HCT116 (cell line): ENCODE measurements at regions not wholly inside any gene's neighbourhood (a gene's known extent, or its start where the extent isn't known, plus 50 kb on each side); places are given as distances from the start of the nearest gene placed in this dataset.

Source experiments
- ATAC-seq: fragments of 200-7000 bp; cut with Tn5 transposase; 2 replicates; pipeline ENCODE4 v1.9.1; 2020; ENCODE audit warnings: mild to moderate bottlenecking, moderate library complexity
- BruUV-seq: library from RNA; stranded (reverse); fragments of 400-500 nt; replicated peaks from 2 replicates; lab custom pipeline; 2021; lab: Mats Ljungman, UMichigan
- CTCF ChIA-PET: fragments of 300-600 bp; sonication (Branson Sonifier 250); formaldehyde crosslinking; loops from one replicate; lab custom pipeline; 2021; ENCODE audit warnings: antibody characterized with exemption; lab: Charles Lee
- POLR2A ChIA-PET: fragments of 300-600, 350-600 bp; sonication (Branson Sonifier 250); formaldehyde crosslinking; loops from one replicate; lab custom pipeline; 2021; ENCODE audit warnings: antibody characterized with exemption; lab: Charles Lee
- RAD21 ChIA-PET, 2 experiments: fragments of 300-600 bp; sonication (Branson Sonifier 250); formaldehyde crosslinking; loops; one replicate each; lab custom pipeline; 2023; ENCODE audit warnings: low total read pairs in 2 of 2; ENCODE audit not compliant: uncharacterized antibody in 2 of 2, unreplicated experiment in 2 of 2, low non-redundant PET in 1 of 2; lab: Charles Lee
- DNase-seq: peaks from one replicate; pipeline ENCODE4 v3.0.0-alpha.2; 2010; ENCODE audit warnings: low read depth, low spot score
- H2AFZ ChIP-seq: fragments of 200-600 bp; shearing (Covaris generic), sonication (generic); 2 replicates; pipeline ENCODE4 v1.6.1; 2017; ENCODE audit warnings: low read depth, mixed run types, mixed read lengths, antibody characterized with exemption, low read length; ENCODE audit not compliant: poor library complexity, severe bottlenecking
- H3K27ac ChIP-seq: 2 replicates; pipeline ENCODE4 v1.5.1; 2012; ENCODE audit warnings: low read depth, low read length
- H3K27me3 ChIP-seq: fragments of 200-600 bp; sonication (generic); 2 replicates; pipeline ENCODE4 v1.6.1; 2016; ENCODE audit warnings: mixed run types, low read length, mixed read lengths; ENCODE audit not compliant: insufficient read depth
- H3K36me3 ChIP-seq, 2 experiments: fragments of 200-500 bp in 1 of 2; fragments of 200-600 bp in 1 of 2; sonication (Bioruptor generic) in 1 of 2; sonication (generic) in 1 of 2; 2 replicates each; pipeline versions ENCODE4 v1.5.1 to v1.6.1; 2014 to 2016; ENCODE audit warnings: low read length in 2 of 2, inconsistent platforms in 1 of 2, mixed read lengths in 1 of 2, mixed run types in 1 of 2; ENCODE audit not compliant: insufficient read depth in 2 of 2, control insufficient read depth in 1 of 2
- H3K4me1 ChIP-seq, 2 experiments: fragments of 200-600 bp in 1 of 2; sonication (generic) in 1 of 2; 2 replicates each; pipeline versions ENCODE4 v1.5.1 to v1.6.1; 2012 to 2017; ENCODE audit warnings: low read length in 2 of 2, inconsistent platforms in 1 of 2, mild to moderate bottlenecking in 1 of 2, mixed read lengths in 1 of 2, mixed run types in 1 of 2, moderate library complexity in 1 of 2; ENCODE audit not compliant: insufficient read depth in 2 of 2, control insufficient read depth in 1 of 2
- H3K4me2 ChIP-seq: fragments of 200-600 bp; sonication (generic); 2 replicates; pipeline ENCODE4 v1.6.1; 2017; ENCODE audit warnings: mixed run types, low read length, mixed read lengths
- H3K4me3 ChIP-seq, 2 experiments: fragments of 200-600 bp in 1 of 2; sonication (generic) in 1 of 2; replicated peaks in 1 of 2; 2 replicates each; pipeline ENCODE4 v1.5.1; 2011 to 2016; ENCODE audit warnings: low read length in 2 of 2, control low read depth in 1 of 2, low read depth in 1 of 2, mild to moderate bottlenecking in 1 of 2, mixed read lengths in 1 of 2, mixed run types in 1 of 2
- H3K79me2 ChIP-seq: fragments of 200-600 bp; sonication (generic); 2 replicates; pipeline ENCODE4 v1.6.1; 2017; ENCODE audit warnings: mild to moderate bottlenecking, mixed run types, low read length, moderate library complexity, mixed read lengths; ENCODE audit not compliant: insufficient read depth
- H3K9ac ChIP-seq: fragments of 200-600 bp; sonication (generic); 2 replicates; pipeline ENCODE4 v1.6.1; 2016; ENCODE audit warnings: low read length, mixed read lengths
- H3K9me2 ChIP-seq: fragments of 200-600 bp; sonication (generic), shearing (Covaris generic); 2 replicates; pipeline ENCODE4 v1.6.1; 2017; ENCODE audit warnings: mixed run types, mild to moderate bottlenecking, moderate library complexity; ENCODE audit not compliant: insufficient read depth
- H3K9me3 ChIP-seq, 2 experiments: fragments of 200-500 bp in 1 of 2; fragments of 200-600 bp in 1 of 2; sonication (Bioruptor generic) in 1 of 2; sonication (generic) in 1 of 2; 2 replicates each; pipeline ENCODE4 v1.6.1; 2014 to 2017; ENCODE audit warnings: low read length in 2 of 2, mixed read lengths in 2 of 2, inconsistent platforms in 1 of 2, low read depth in 1 of 2, mild to moderate bottlenecking in 1 of 2, mixed run types in 1 of 2, moderate library complexity in 1 of 2; ENCODE audit not compliant: control insufficient read depth in 1 of 2, insufficient read depth in 1 of 2
- H4K20me1 ChIP-seq: fragments of 200-600 bp; sonication (generic), shearing (Covaris generic); 2 replicates; pipeline ENCODE4 v1.6.1; 2017; ENCODE audit warnings: mixed run types, mild to moderate bottlenecking, moderate library complexity; ENCODE audit not compliant: insufficient read depth
- CBX3 ChIP-seq: IDR thresholded peaks from 2 replicates; pipeline ENCODE4 v1.6.1; 2012; ENCODE audit warnings: low read depth
- CEBPB ChIP-seq: IDR thresholded peaks from 2 replicates; pipeline ENCODE4 v1.6.1; 2012; ENCODE audit warnings: low read depth
- EGR1 ChIP-seq: IDR thresholded peaks from 2 replicates; pipeline ENCODE4 v1.6.1; 2012; ENCODE audit warnings: low read depth
- ELF1 ChIP-seq: IDR thresholded peaks from 2 replicates; pipeline ENCODE4 v1.6.1; 2012; ENCODE audit warnings: low read depth, borderline replicate concordance
- EZH2 ChIP-seq: fragments of 200-600 bp; sonication (generic); IDR thresholded peaks from 2 replicates; pipeline ENCODE4 v1.6.1; 2017; ENCODE audit warnings: antibody characterized with exemption, mixed run types
- FOSL1 ChIP-seq: IDR thresholded peaks from 2 replicates; pipeline ENCODE4 v1.6.1; 2012; ENCODE audit warnings: low read depth
- MAX ChIP-seq: IDR thresholded peaks from 2 replicates; pipeline ENCODE4 v1.6.1; 2012
- TCF7L2 ChIP-seq: IDR thresholded peaks from 2 replicates; pipeline ENCODE4 v1.7.0; 2011; ENCODE audit warnings: borderline replicate concordance, inconsistent platforms; ENCODE audit not compliant: insufficient read depth, insufficient read length; ENCODE audit errors: extremely low read depth
- ZNF274 ChIP-seq: fragments of 200-500 bp; sonication (Bioruptor generic); IDR thresholded peaks from 2 replicates; pipeline ENCODE4 v1.6.1; 2014; ENCODE audit warnings: mild to moderate bottlenecking, low read depth, low read length, inconsistent platforms
- intact Hi-C: fragments of 100-400 bp; cut with micrococcal nuclease; formaldehyde crosslinking; loops from 2 replicates; pipeline ENCODE4 v1.10.0; 2022

GRCh38 chr3:87126321-87126720 is 100.8 kb upstream of the CHMP2B start:
- intact Hi-C loops: no loop called here
- TF ChIP-seq TCF7L2: no peak
- no peak for TF ChIP-seq ELF1
- no peak for TF ChIP-seq CBX3
- TF ChIP-seq MAX: no peak
- no peak for TF ChIP-seq FOSL1
- no peak for TF ChIP-seq CEBPB
- no peak for TF ChIP-seq EGR1
- TF ChIP-seq ZNF274: no peak
- ChIA-PET CTCF (no interaction called here), RAD21 (no interaction called here), POLR2A (no interaction called here)
- ATAC-seq (no peak), DNase-seq (no peak)
- H2AFZ ChIP-seq: no peak overlapping the region
- no peak overlapping the region for H3K4me2 ChIP-seq
- no peaks in the 10 kb centered on the region for H3K9me2 ChIP-seq
- no peaks in the 10 kb centered on the region for H3K36me3 ChIP-seq
- no peak overlapping the region for H3K27ac ChIP-seq
- no peak overlapping the region for H3K9ac ChIP-seq
- H3K4me1 ChIP-seq: no peaks in the 10 kb centered on the region
- H3K9me3 ChIP-seq: no peaks in the 10 kb centered on the region
- BruUV-seq: no TSS peak
- H3K4me3 ChIP-seq: no peak overlapping the region
- no peaks in the 10 kb centered on the region for H3K79me2 ChIP-seq
- no peaks in the 10 kb centered on the region for H4K20me1 ChIP-seq
- no peaks in the 10 kb centered on the region for H3K27me3 ChIP-seq

- TF ChIP-seq FOSL1 (no peak), EZH2 (no peak)
- TF ChIP-seq, all 23 proteins: peak for 0
Observed at GRCh38 chr3:87125116-87125515, 102.0 kb upstream of the CHMP2B start.

More at GRCh38 chr3:87125116-87125515, 102.0 kb upstream of the CHMP2B start:
- Histone ChIP-seq H3K4me3 (no peak overlapping the region), H3K9me2 (no peaks in the 10 kb centered on the region), H3K9me3 (no peaks in the 10 kb centered on the region), H4K20me1 (no peaks in the 10 kb centered on the region), H3K27me3 (no peaks in the 10 kb centered on the region), H2AFZ (no peak overlapping the region), H3K4me1 (no peaks in the 10 kb centered on the region), H3K4me2 (no peak overlapping the region), H3K9ac (no peak overlapping the region), H3K79me2 (no peaks in the 10 kb centered on the region), H3K27ac (no peak overlapping the region), H3K36me3 (no peaks in the 10 kb centered on the region)
- ChIA-PET POLR2A (no interaction called here), CTCF (no interaction called here), RAD21 (no interaction called here)
- no TSS peak for BruUV-seq
- DNase-seq (no peak), ATAC-seq (no peak)
- intact Hi-C loops: no loop called here
